Vagina (tissue), 2 donors: ENCODE measurements at regions not wholly inside any gene's neighbourhood (a gene's known extent, or its start where the extent isn't known, plus 50 kb on each side); places are given as distances from the start of the nearest gene placed in this dataset.

Source experiments
- CTCF ChIP-seq, 3 experiments: fragments of 450-650 bp in 2 of 3; fragments of 200-600 bp in 1 of 3; sonication (generic) in 1 of 3; IDR thresholded peaks; one replicate each; pipeline ENCODE4 v1.5.1; 2017 to 2019; ENCODE audit warnings: antibody characterized with exemption in 3 of 3, mild to moderate bottlenecking in 2 of 3, moderate library complexity in 2 of 3
- POLR2A ChIP-seq, 2 donors: fragments of 450-650 bp; IDR thresholded peaks; one replicate each; pipeline ENCODE4 v1.6.1; 2017; ENCODE audit warnings: antibody characterized with exemption in 2 of 2, mild to moderate bottlenecking in 2 of 2, moderate library complexity in 2 of 2

GRCh38 chr5:126248611-126249010 lies 174.6 kb upstream of the GRAMD2B start:
- TF ChIP-seq CTCF (IDR thresholded peaks at IDR 0.05): no peak
- TF ChIP-seq POLR2A (IDR thresholded peaks at IDR 0.05): no peak
